ENCODE measurements at regions not wholly inside any gene's neighbourhood (a gene's known extent, or its start where the extent isn't known, plus 50 kb on each side); places are given as distances from the start of the nearest gene placed in this dataset.

- Mint-ChIP-seq H3K36me3 (ENCODE audit: low read depth, unreplicated experiment) (peaks cover 16% of the 10 kb centered on the region), H3K4me1 (ENCODE audit: low read depth, unreplicated experiment) (peaks cover 18% of the 10 kb centered on the region), H3K27me3 (ENCODE audit: low read depth, unreplicated experiment) (no peaks in the 10 kb centered on the region), H3K4me3 (ENCODE audit: unreplicated experiment) (no peak overlapping the region), H3K27ac (ENCODE audit: unreplicated experiment) (no peak overlapping the region), H3K9me3 (ENCODE audit: unreplicated experiment) (no peaks in the 10 kb centered on the region)
- Histone ChIP-seq H3K9ac (ENCODE audit: low read length) (no peak overlapping the region), H4K20me1 (ENCODE audit: insufficient read depth, low read length) (peaks cover 72% of the 10 kb centered on the region), H2AFZ (ENCODE audit: low read depth, low read length) (no peak overlapping the region), H3K4me2 (ENCODE audit: low read length) (peak overlapping the region; percentile 1), H3K4me3 (ENCODE audit: insufficient read depth, low read depth, low read length) (no peak overlapping the region), H3K27ac (ENCODE audit: low read depth, low read length) (peak overlapping the region; percentile 13), H3K9me3 (ENCODE audit: insufficient read depth, low read depth, low read length) (no peaks in the 10 kb centered on the region), H3K36me3 (ENCODE audit: insufficient read depth, low read length) (no peaks in the 10 kb centered on the region), H3K79me2 (ENCODE audit: insufficient read depth, low read length) (peaks cover 95% of the 10 kb centered on the region), H3K27me3 (ENCODE audit: insufficient read depth, low read length) (no peaks in the 10 kb centered on the region), H3K4me1 (ENCODE audit: insufficient read depth, low read length) (peaks cover 33% of the 10 kb centered on the region)
- no peak for DNase-seq (ENCODE audit: low read depth)
- TF ChIP-seq EZH2 (IDR thresholded peaks at IDR 0.05; ENCODE audit: insufficient read depth, low read length) = no peak
- TF ChIP-seq CTCF (IDR thresholded peaks at IDR 0.05; ENCODE audit: insufficient read depth, low read depth, low read length) = no peak
- no peak for FAIRE-seq
Measured at GRCh38 chr9:110072597-110073355, 135.2 kb downstream of the C9orf152 start.

GRCh38 chr9:110073356-110073905 lies 134.5 kb downstream of the C9orf152 start:
- Histone ChIP-seq H3K27ac (ENCODE audit: low read depth, low read length) (peak overlapping the region; percentile 11), H3K4me1 (ENCODE audit: insufficient read depth, low read length) (peaks cover 33% of the 10 kb centered on the region), H3K36me3 (ENCODE audit: insufficient read depth, low read length) (no peaks in the 10 kb centered on the region), H3K9ac (ENCODE audit: low read length) (no peak overlapping the region), H3K27me3 (ENCODE audit: insufficient read depth, low read length) (no peaks in the 10 kb centered on the region), H4K20me1 (ENCODE audit: insufficient read depth, low read length) (peaks cover 70% of the 10 kb centered on the region), H3K9me3 (ENCODE audit: insufficient read depth, low read depth, low read length) (no peaks in the 10 kb centered on the region), H3K4me2 (ENCODE audit: low read length) (no peak overlapping the region), H2AFZ (ENCODE audit: low read depth, low read length) (no peak overlapping the region), H3K4me3 (ENCODE audit: insufficient read depth, low read depth, low read length) (no peak overlapping the region), H3K79me2 (ENCODE audit: insufficient read depth, low read length) (peaks cover 95% of the 10 kb centered on the region)
- DNase-seq (ENCODE audit: low read depth) (no peak), FAIRE-seq (no peak)
- Mint-ChIP-seq H3K27me3 (ENCODE audit: low read depth, unreplicated experiment) (no peaks in the 10 kb centered on the region), H3K9me3 (ENCODE audit: unreplicated experiment) (no peaks in the 10 kb centered on the region), H3K4me3 (ENCODE audit: unreplicated experiment) (no peak overlapping the region), H3K27ac (ENCODE audit: unreplicated experiment) (no peak overlapping the region), H3K4me1 (ENCODE audit: low read depth, unreplicated experiment) (peaks cover 18% of the 10 kb centered on the region), H3K36me3 (ENCODE audit: low read depth, unreplicated experiment) (peaks cover 16% of the 10 kb centered on the region)
- TF ChIP-seq EZH2 (IDR thresholded peaks at IDR 0.05; ENCODE audit: insufficient read depth, low read length) (no peak), CTCF (IDR thresholded peaks at IDR 0.05; ENCODE audit: insufficient read depth, low read depth, low read length) (no peak)
